ENCODE measurements at regions not wholly inside any gene's neighbourhood (a gene's known extent, or its start where the extent isn't known, plus 50 kb on each side); places are given as distances from the start of the nearest gene placed in this dataset.
"Not testable (repeated sequence)": the region's sequence is repeated elsewhere in the genome, so short reads cannot be mapped to it uniquely, and the experiment has no call there.

- not testable (repeated sequence) for TF ChIP-seq ZNF425 (CRISPR knock-in tag; conservative IDR thresholded peaks at IDR 0.05); CTCF (IDR thresholded peaks at IDR 0.05); ZNF281 (CRISPR knock-in tag; IDR thresholded peaks at IDR 0.05); MAX (CRISPR knock-in tag; IDR thresholded peaks at IDR 0.05); FOXP1 (CRISPR knock-in tag; IDR thresholded peaks at IDR 0.05; ENCODE audit: borderline replicate concordance); JUN (CRISPR knock-in tag; IDR thresholded peaks at IDR 0.05); CREM (CRISPR knock-in tag; IDR thresholded peaks at IDR 0.05); SMAD4 (CRISPR knock-in tag; IDR thresholded peaks at IDR 0.05); ZNF232 (CRISPR knock-in tag; IDR thresholded peaks at IDR 0.05); USF2 (CRISPR knock-in tag; IDR thresholded peaks at IDR 0.05); KAT7 (CRISPR knock-in tag; IDR thresholded peaks at IDR 0.05; ENCODE audit: borderline replicate concordance); ATF6 (CRISPR knock-in tag; IDR thresholded peaks at IDR 0.05); ZSCAN18 (CRISPR knock-in tag; IDR thresholded peaks at IDR 0.05); TEAD4 (CRISPR knock-in tag; IDR thresholded peaks at IDR 0.05)
Measured at GRCh38 chr17:71450657-71451056, 670.2 kb upstream of the SOX9 start.
